ENCODE measurements at regions not wholly inside any gene's neighbourhood (a gene's known extent, or its start where the extent isn't known, plus 50 kb on each side); places are given as distances from the start of the nearest gene placed in this dataset.
"Not testable (repeated sequence)": the region's sequence is repeated elsewhere in the genome, so short reads cannot be mapped to it uniquely, and the experiment has no call there.

- Histone ChIP-seq H3K79me2 (ENCODE audit: insufficient read depth, low read length) (no peaks in the 10 kb centered on the region), H3K27me3 (ENCODE audit: control insufficient read depth in 2 of 2, insufficient read depth in 2 of 2, low read length in 2 of 2) (no peaks in the 10 kb centered on the region), H3K9me3 (replicated peaks in 1 of 2; ENCODE audit: control insufficient read depth in 1 of 2, insufficient read depth in 1 of 2, low read length in 2 of 2) (peaks cover 5 to 8% of the 10 kb centered on the region in 2 donors), H3K4me3 (replicated peaks in 1 of 3; ENCODE audit: low read depth in 2 of 3, low read length in 3 of 3) (no peak overlapping the region), H3K36me3 (replicated peaks in 1 of 2; ENCODE audit: control insufficient read depth in 1 of 2, insufficient read depth in 2 of 2, low read length in 2 of 2) (no peaks in the 10 kb centered on the region), H3K4me1 (ENCODE audit: control insufficient read depth in 1 of 2, insufficient read depth in 2 of 2, low read length in 2 of 2) (no peaks in the 10 kb centered on the region), H4K20me1 (ENCODE audit: insufficient read depth, low read length) (no peaks in the 10 kb centered on the region), H3K4me2 (replicated peaks; ENCODE audit: extremely low read depth, low read length, poor library complexity, severe bottlenecking) (no peak overlapping the region), H2AFZ (ENCODE audit: insufficient read depth, low read depth, low read length, poor library complexity, severe bottlenecking) (no peak overlapping the region), H3K9ac (ENCODE audit: insufficient read depth, low read length, poor library complexity, severe bottlenecking) (no peak overlapping the region), H3K27ac (ENCODE audit: low read depth in 1 of 2, low read length in 2 of 2) (no peak overlapping the region)
- peaks cover 4 to 15% (median 7%) of the 10 kb centered on the region in 7 donors for H3K9me3 Mint-ChIP-seq
- no peak overlapping the region for H3K27ac Mint-ChIP-seq
- intact Hi-C loops (cut with micrococcal nuclease): no loop called here
- TF ChIP-seq CTCF (IDR thresholded peaks at IDR 0.05): no peak
- H3K4me1 Mint-ChIP-seq: no peaks in the 10 kb centered on the region
- no peak for DNase-seq
- H3K36me3 Mint-ChIP-seq: no peaks in the 10 kb centered on the region
- WGBS (ENCODE audit: insufficient coverage): 43% methylated on average over 1 of the region's 1 CpG
- no peaks in the 10 kb centered on the region for H3K27me3 Mint-ChIP-seq (ENCODE audit: low read depth in 3 of 3)
- no peak overlapping the region for H3K4me3 Mint-ChIP-seq
These were observed 188.7 kb downstream of the PYDC2 start for GRCh38 chr3:191649626-191650025.

- H3K36me3 Mint-ChIP-seq; H3K4me1 ChIP-seq (ENCODE audit: control insufficient read depth in 1 of 2, insufficient read depth in 2 of 2, low read length in 2 of 2); H3K79me2 ChIP-seq (ENCODE audit: insufficient read depth, low read length); intact Hi-C loops (cut with micrococcal nuclease); H3K27me3 ChIP-seq (ENCODE audit: control insufficient read depth in 2 of 2, insufficient read depth in 2 of 2, low read length in 2 of 2); H3K27ac Mint-ChIP-seq; H3K36me3 ChIP-seq (replicated peaks in 1 of 2; ENCODE audit: control insufficient read depth in 1 of 2, insufficient read depth in 2 of 2, low read length in 2 of 2); DNase-seq; H3K27ac ChIP-seq (ENCODE audit: low read depth in 1 of 2, low read length in 2 of 2); H3K4me1 Mint-ChIP-seq; H3K4me3 Mint-ChIP-seq; H3K4me2 ChIP-seq (replicated peaks; ENCODE audit: extremely low read depth, low read length, poor library complexity, severe bottlenecking); H3K27me3 Mint-ChIP-seq (ENCODE audit: low read depth in 3 of 3); H2AFZ ChIP-seq (ENCODE audit: insufficient read depth, low read depth, low read length, poor library complexity, severe bottlenecking); H3K9ac ChIP-seq (ENCODE audit: insufficient read depth, low read length, poor library complexity, severe bottlenecking); H3K4me3 ChIP-seq (replicated peaks in 1 of 3; ENCODE audit: low read depth in 2 of 3, low read length in 3 of 3); H4K20me1 ChIP-seq (ENCODE audit: insufficient read depth, low read length): not testable (repeated sequence)
- 96% methylated on average over 12 of the region's 18 CpGs for WGBS (ENCODE audit: insufficient coverage)
- H3K9me3 Mint-ChIP-seq: peaks cover 3 to 12% (median 7%) of the 10 kb centered on the region in 7 donors
- peaks cover 4 to 17% of the 10 kb centered on the region in 2 donors for H3K9me3 ChIP-seq (replicated peaks in 1 of 2; ENCODE audit: control insufficient read depth in 1 of 2, insufficient read depth in 1 of 2, low read length in 2 of 2)
These were observed 197.9 kb downstream of the PYDC2 start for GRCh38 chr3:191658781-191659419.

- H4K20me1 ChIP-seq (ENCODE audit: insufficient read depth, low read length); H3K4me2 ChIP-seq (replicated peaks; ENCODE audit: extremely low read depth, low read length, poor library complexity, severe bottlenecking); H3K4me1 ChIP-seq (ENCODE audit: control insufficient read depth in 1 of 2, insufficient read depth in 2 of 2, low read length in 2 of 2); H2AFZ ChIP-seq (ENCODE audit: insufficient read depth, low read depth, low read length, poor library complexity, severe bottlenecking); H3K79me2 ChIP-seq (ENCODE audit: insufficient read depth, low read length); H3K4me3 Mint-ChIP-seq; H3K27me3 ChIP-seq (ENCODE audit: control insufficient read depth in 2 of 2, insufficient read depth in 2 of 2, low read length in 2 of 2); H3K4me3 ChIP-seq (replicated peaks in 1 of 3; ENCODE audit: low read depth in 2 of 3, low read length in 3 of 3); H3K36me3 Mint-ChIP-seq; H3K36me3 ChIP-seq (replicated peaks in 1 of 2; ENCODE audit: control insufficient read depth in 1 of 2, insufficient read depth in 2 of 2, low read length in 2 of 2); H3K27ac ChIP-seq (ENCODE audit: low read depth in 1 of 2, low read length in 2 of 2); H3K27ac Mint-ChIP-seq; H3K4me1 Mint-ChIP-seq; intact Hi-C loops (cut with micrococcal nuclease); H3K27me3 Mint-ChIP-seq (ENCODE audit: low read depth in 3 of 3); DNase-seq; H3K9ac ChIP-seq (ENCODE audit: insufficient read depth, low read length, poor library complexity, severe bottlenecking): not testable (repeated sequence)
- H3K9me3 Mint-ChIP-seq: peaks cover 3 to 16% (median 8%) of the 10 kb centered on the region in 7 donors
- WGBS (ENCODE audit: insufficient coverage): 87% methylated on average over 2 of the region's 5 CpGs
- peaks cover 4 to 17% of the 10 kb centered on the region in 2 donors for H3K9me3 ChIP-seq (replicated peaks in 1 of 2; ENCODE audit: control insufficient read depth in 1 of 2, insufficient read depth in 1 of 2, low read length in 2 of 2)
These were observed 201.2 kb downstream of the PYDC2 start for GRCh38 chr3:191662150-191662549.

Measured in CD14-positive monocyte (primary cell).